K562 (cell line): ENCODE measurements at regions not wholly inside any gene's neighbourhood (a gene's known extent, or its start where the extent isn't known, plus 50 kb on each side); places are given as distances from the start of the nearest gene placed in this dataset.
A peak's percentile ranks its signal among the peaks of the same experiment; 100 is the strongest.

Experiments used
- ATF7 ChIP-seq: fragments of 450-650 bp; IDR thresholded peaks from 2 replicates; pipeline ENCODE4 v1.7.1; 2014; ENCODE audit warnings: mild to moderate bottlenecking, moderate library complexity
- BHLHE40 ChIP-seq: IDR thresholded peaks from 2 replicates; pipeline ENCODE4 v1.6.1; 2011; ENCODE audit warnings: low read length, improper control_type of control experiment
- C11orf30 ChIP-seq: fragments of 450-650 bp; IDR thresholded peaks from 2 replicates; pipeline ENCODE4 v1.6.1; 2016; ENCODE audit warnings: low read depth, mild to moderate bottlenecking
- ESRRA ChIP-seq: fragments of 450-650 bp; IDR thresholded peaks from 2 replicates; pipeline ENCODE4 v1.6.1; 2014; ENCODE audit warnings: low read depth, mild to moderate bottlenecking, moderate library complexity, borderline replicate concordance
- FOXM1 ChIP-seq, 2 experiments: fragments of 450-650 bp in 1 of 2; sonication (generic) in 1 of 2; formaldehyde crosslinking in 1 of 2; IDR thresholded peaks; 2 replicates each; pipeline versions ENCODE4 v1.6.1 to v1.9.0; 2017 to 2022; ENCODE audit warnings: low read depth in 2 of 2, mild to moderate bottlenecking in 2 of 2, missing genetic modification reagents in 1 of 2, moderate library complexity in 1 of 2
- GABPB2 ChIP-seq: fragments of 250-450 bp; sonication (Bioruptor Pico); conservative IDR thresholded peaks from 2 replicates; pipeline ENCODE4 v1.5.1; 2021; ENCODE audit warnings: mild to moderate bottlenecking
- GATA2 ChIP-seq: sonication (generic); formaldehyde crosslinking; IDR thresholded peaks from 2 replicates; pipeline ENCODE4 v1.4.0; 2020; ENCODE audit warnings: mild to moderate bottlenecking, missing genetic modification reagents
- GTF2A2 ChIP-seq: IDR thresholded peaks from 2 replicates; pipeline ENCODE4 v1.6.1; 2016; ENCODE audit warnings: mild to moderate bottlenecking, missing genetic modification characterization, missing compliant biosample characterization
- NFE2 ChIP-seq: IDR thresholded peaks from 2 replicates; pipeline ENCODE4 v1.6.1; 2014; ENCODE audit warnings: antibody characterized with exemption, low read depth
- SRF ChIP-seq, 2 experiments: fragments of 250-450, 450-650 bp in 1 of 2; sonication (Bioruptor Pico) in 1 of 2; sonication (generic) in 1 of 2; formaldehyde crosslinking; IDR thresholded peaks; 2 replicates each; pipeline versions ENCODE4 v1.5.0 to v1.5.1; 2020 to 2022; ENCODE audit warnings: mild to moderate bottlenecking in 1 of 2, missing genetic modification reagents in 1 of 2
- ZNF134 ChIP-seq: fragments of 250-450 bp; sonication (Bioruptor Pico); conservative IDR thresholded peaks from 2 replicates; pipeline ENCODE4 v1.4.0; 2020
- TF ChIP-seq, protein P1 (sequence below): fragments of 450-650 bp; IDR thresholded peaks from 2 replicates; pipeline ENCODE4 v1.6.1; 2017; ENCODE audit warnings: antibody characterized with exemption, mild to moderate bottlenecking
- TF ChIP-seq, protein P2 (sequence below), 2 experiments: IDR thresholded peaks in 1 of 2; conservative IDR thresholded peaks in 1 of 2; 2 replicates each; pipeline ENCODE4 v1.6.1; 2016; ENCODE audit warnings: low read depth in 2 of 2, mild to moderate bottlenecking in 1 of 2, missing compliant biosample characterization in 1 of 2, missing genetic modification characterization in 1 of 2, moderate library complexity in 1 of 2
- TF ChIP-seq, protein P3 (sequence below): sonication (generic); formaldehyde crosslinking; IDR thresholded peaks from 2 replicates; pipeline ENCODE4 v1.9.0; 2022; ENCODE audit warnings: mild to moderate bottlenecking, missing genetic modification reagents
- TF ChIP-seq, protein P4 (sequence below): fragments of 250-450 bp; sonication (Bioruptor Pico); IDR thresholded peaks from 2 replicates; pipeline ENCODE4 v1.8.0; 2021; ENCODE audit warnings: borderline replicate concordance, mild to moderate bottlenecking, moderate library complexity; ENCODE audit not compliant: poor library complexity, severe bottlenecking
- TF ChIP-seq, protein P5 (sequence below): conservative IDR thresholded peaks from 2 replicates; pipeline ENCODE4 v1.6.1; 2011; ENCODE audit warnings: low read depth, mild to moderate bottlenecking, low read length; ENCODE audit not compliant: control insufficient read depth

DNA sequence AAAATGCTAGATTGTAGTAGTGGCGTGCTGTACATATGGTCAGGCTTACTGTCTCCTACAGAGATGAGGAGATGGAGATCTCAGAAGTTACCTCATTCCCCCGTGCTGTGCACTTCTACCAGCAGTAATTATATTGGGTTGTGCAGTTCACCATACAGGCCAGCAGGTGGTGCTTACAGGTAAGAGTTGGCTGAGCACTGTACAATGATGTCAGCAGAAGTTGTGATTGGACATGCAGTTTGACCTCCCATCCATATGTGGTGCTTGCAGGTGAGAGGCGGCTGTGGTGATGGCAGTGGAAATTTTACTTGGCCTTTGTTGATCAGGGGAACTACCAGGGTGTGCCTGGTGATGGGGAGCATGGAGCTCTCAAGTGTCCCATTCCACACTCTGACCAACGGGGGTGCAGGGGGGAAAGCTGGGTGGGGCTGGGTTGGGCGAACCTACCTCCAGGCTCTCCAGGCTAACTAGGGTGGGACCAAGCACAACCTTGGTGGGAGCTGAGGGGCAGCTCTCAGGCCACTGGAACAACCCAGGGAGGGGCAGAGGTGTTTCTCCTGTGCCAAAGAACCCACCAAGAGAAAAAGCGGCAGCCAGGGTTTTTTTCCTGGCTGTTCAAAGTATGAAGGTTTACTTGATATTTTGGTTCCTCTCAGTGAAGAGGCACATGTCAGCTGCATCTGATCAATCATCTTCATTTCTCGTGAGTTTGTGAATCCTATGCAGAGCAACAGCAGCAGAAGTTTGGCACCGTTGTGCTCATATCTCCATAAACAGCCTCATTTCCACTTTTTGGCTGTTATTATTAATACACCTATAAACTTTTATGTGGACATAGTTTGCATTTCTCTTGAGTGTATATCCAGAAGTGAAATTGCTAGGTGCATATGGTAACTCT is 73.8 kb upstream of the FREM3 start (continued):
- TF ChIP-seq, protein P1, sequence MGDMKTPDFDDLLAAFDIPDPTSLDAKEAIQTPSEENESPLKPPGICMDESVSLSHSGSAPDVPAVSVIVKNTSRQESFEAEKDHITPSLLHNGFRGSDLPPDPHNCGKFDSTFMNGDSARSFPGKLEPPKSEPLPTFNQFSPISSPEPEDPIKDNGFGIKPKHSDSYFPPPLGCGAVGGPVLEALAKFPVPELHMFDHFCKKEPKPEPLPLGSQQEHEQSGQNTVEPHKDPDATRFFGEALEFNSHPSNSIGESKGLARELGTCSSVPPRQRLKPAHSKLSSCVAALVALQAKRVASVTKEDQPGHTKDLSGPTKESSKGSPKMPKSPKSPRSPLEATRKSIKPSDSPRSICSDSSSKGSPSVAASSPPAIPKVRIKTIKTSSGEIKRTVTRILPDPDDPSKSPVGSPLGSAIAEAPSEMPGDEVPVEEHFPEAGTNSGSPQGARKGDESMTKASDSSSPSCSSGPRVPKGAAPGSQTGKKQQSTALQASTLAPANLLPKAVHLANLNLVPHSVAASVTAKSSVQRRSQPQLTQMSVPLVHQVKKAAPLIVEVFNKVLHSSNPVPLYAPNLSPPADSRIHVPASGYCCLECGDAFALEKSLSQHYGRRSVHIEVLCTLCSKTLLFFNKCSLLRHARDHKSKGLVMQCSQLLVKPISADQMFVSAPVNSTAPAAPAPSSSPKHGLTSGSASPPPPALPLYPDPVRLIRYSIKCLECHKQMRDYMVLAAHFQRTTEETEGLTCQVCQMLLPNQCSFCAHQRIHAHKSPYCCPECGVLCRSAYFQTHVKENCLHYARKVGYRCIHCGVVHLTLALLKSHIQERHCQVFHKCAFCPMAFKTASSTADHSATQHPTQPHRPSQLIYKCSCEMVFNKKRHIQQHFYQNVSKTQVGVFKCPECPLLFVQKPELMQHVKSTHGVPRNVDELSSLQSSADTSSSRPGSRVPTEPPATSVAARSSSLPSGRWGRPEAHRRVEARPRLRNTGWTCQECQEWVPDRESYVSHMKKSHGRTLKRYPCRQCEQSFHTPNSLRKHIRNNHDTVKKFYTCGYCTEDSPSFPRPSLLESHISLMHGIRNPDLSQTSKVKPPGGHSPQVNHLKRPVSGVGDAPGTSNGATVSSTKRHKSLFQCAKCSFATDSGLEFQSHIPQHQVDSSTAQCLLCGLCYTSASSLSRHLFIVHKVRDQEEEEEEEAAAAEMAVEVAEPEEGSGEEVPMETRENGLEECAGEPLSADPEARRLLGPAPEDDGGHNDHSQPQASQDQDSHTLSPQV, result 0 out of 2 replicates have a peak, but pooled peaks have one; percentile 36
- TF ChIP-seq, protein P2, sequence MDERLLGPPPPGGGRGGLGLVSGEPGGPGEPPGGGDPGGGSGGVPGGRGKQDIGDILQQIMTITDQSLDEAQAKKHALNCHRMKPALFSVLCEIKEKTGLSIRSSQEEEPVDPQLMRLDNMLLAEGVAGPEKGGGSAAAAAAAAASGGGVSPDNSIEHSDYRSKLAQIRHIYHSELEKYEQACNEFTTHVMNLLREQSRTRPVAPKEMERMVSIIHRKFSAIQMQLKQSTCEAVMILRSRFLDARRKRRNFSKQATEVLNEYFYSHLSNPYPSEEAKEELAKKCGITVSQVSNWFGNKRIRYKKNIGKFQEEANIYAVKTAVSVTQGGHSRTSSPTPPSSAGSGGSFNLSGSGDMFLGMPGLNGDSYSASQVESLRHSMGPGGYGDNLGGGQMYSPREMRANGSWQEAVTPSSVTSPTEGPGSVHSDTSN (CRISPR knock-in tag; IDR thresholded peaks at IDR 0.05; ENCODE audit: low read depth), result 0 out of 2 replicates have a peak, but pooled peaks have one; percentile 24
- TF ChIP-seq, protein P2 (tag; conservative IDR thresholded peaks at IDR 0.05; ENCODE audit: low read depth), result peak; percentile 38; the same call in 1 of the 2 replicates
- TF ChIP-seq ZNF134 (CRISPR knock-in tag) (no peak), SRF (CRISPR knock-in tag; IDR thresholded peaks at IDR 0.05) (peak in 1 of 2 experiments; percentile 67; a peak in 2 of 4 replicates), FOXM1 (IDR thresholded peaks at IDR 0.05; ENCODE audit: low read depth) (peak; percentile 70), FOXM1 (CRISPR knock-in tag; IDR thresholded peaks at IDR 0.05; ENCODE audit: low read depth) (no peak), GABPB2 (CRISPR knock-in tag) (no peak), GTF2A2 (tag) (no peak), GATA2 (CRISPR knock-in tag) (peak; percentile 34; the same call in 1 of the 2 replicates), NFE2 (peak; percentile 94), BHLHE40 (peak; percentile 50; the same call in 1 of the 2 replicates), ATF7 (peak; percentile 94), ESRRA (peak; percentile 22; the same call in 1 of the 2 replicates), C11orf30 (peak; percentile 78)
- TF ChIP-seq, protein P3, sequence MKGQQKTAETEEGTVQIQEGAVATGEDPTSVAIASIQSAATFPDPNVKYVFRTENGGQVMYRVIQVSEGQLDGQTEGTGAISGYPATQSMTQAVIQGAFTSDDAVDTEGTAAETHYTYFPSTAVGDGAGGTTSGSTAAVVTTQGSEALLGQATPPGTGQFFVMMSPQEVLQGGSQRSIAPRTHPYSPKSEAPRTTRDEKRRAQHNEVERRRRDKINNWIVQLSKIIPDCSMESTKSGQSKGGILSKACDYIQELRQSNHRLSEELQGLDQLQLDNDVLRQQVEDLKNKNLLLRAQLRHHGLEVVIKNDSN, result no peak
- TF ChIP-seq, protein P4, sequence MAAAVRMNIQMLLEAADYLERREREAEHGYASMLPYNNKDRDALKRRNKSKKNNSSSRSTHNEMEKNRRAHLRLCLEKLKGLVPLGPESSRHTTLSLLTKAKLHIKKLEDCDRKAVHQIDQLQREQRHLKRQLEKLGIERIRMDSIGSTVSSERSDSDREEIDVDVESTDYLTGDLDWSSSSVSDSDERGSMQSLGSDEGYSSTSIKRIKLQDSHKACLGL, result no peak
- TF ChIP-seq, protein P5, sequence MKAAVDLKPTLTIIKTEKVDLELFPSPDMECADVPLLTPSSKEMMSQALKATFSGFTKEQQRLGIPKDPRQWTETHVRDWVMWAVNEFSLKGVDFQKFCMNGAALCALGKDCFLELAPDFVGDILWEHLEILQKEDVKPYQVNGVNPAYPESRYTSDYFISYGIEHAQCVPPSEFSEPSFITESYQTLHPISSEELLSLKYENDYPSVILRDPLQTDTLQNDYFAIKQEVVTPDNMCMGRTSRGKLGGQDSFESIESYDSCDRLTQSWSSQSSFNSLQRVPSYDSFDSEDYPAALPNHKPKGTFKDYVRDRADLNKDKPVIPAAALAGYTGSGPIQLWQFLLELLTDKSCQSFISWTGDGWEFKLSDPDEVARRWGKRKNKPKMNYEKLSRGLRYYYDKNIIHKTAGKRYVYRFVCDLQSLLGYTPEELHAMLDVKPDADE, result no peak
